ENCODE measurements at regions not wholly inside any gene's neighbourhood (a gene's known extent, or its start where the extent isn't known, plus 50 kb on each side); places are given as distances from the start of the nearest gene placed in this dataset.

GRCh38 chr13:79767126-79767525 lies 286.2 kb downstream of the NDFIP2 start:
- DNase-seq, result no peak

- DNase-seq, result no peak
These were observed 284.4 kb downstream of the NDFIP2 start for GRCh38 chr13:79765331-79765730.

- DNase-seq, result peak; percentile 63
These were observed 269.1 kb downstream of the NDFIP2 start for GRCh38 chr13:79749984-79750551.

GRCh38 chr13:79749566-79749965 lies 268.6 kb downstream of the NDFIP2 start:
- DNase-seq, result no peak

- DNase-seq, result peak; percentile 22
These were observed 264.1 kb downstream of the NDFIP2 start for GRCh38 chr13:79745081-79745480.

- no peak for DNase-seq
These were observed 262.0 kb downstream of the NDFIP2 start for GRCh38 chr13:79742923-79743322.

GRCh38 chr13:79740991-79741390 lies 260.0 kb downstream of the NDFIP2 start:
- peak; percentile 33 for DNase-seq

- DNase-seq, result no peak
These were observed 255.4 kb downstream of the NDFIP2 start for GRCh38 chr13:79736356-79736755.

- no peak for DNase-seq
These were observed 254.3 kb downstream of the NDFIP2 start for GRCh38 chr13:79735228-79735627.

- DNase-seq, result no peak
These were observed 246.1 kb downstream of the NDFIP2 start for GRCh38 chr13:79727086-79727485.

GRCh38 chr13:79725841-79726240 lies 244.9 kb downstream of the NDFIP2 start:
- no peak for DNase-seq

GRCh38 chr13:79724348-79725103 lies 243.6 kb downstream of the NDFIP2 start:
- DNase-seq, result peak; percentile 24

- peak; percentile 65 for DNase-seq
These were observed 242.6 kb downstream of the NDFIP2 start for GRCh38 chr13:79723519-79724024.

- DNase-seq, result no peak
These were observed 242.0 kb downstream of the NDFIP2 start for GRCh38 chr13:79722885-79723445.

GRCh38 chr13:79716191-79716590 lies 235.2 kb downstream of the NDFIP2 start:
- no peak for DNase-seq

GRCh38 chr13:79711631-79712030 lies 230.7 kb downstream of the NDFIP2 start:
- no peak for DNase-seq

- DNase-seq, result no peak
These were observed 229.4 kb downstream of the NDFIP2 start for GRCh38 chr13:79710376-79710775.

GRCh38 chr13:79709471-79709870 lies 228.5 kb downstream of the NDFIP2 start:
- DNase-seq, result no peak

GRCh38 chr13:79703772-79704171 lies 222.8 kb downstream of the NDFIP2 start:
- DNase-seq, result no peak

GRCh38 chr13:79695754-79696153 lies 214.8 kb downstream of the NDFIP2 start:
- DNase-seq, result no peak

GRCh38 chr13:79692846-79693245 lies 211.9 kb downstream of the NDFIP2 start:
- DNase-seq, result no peak

GRCh38 chr13:79691826-79692225 lies 210.9 kb downstream of the NDFIP2 start:
- no peak for DNase-seq

GRCh38 chr13:79688741-79689140 lies 207.8 kb downstream of the NDFIP2 start:
- no peak for DNase-seq

GRCh38 chr13:79686441-79686840 lies 205.5 kb downstream of the NDFIP2 start:
- no peak for DNase-seq
